HUES6 (cell line): ENCODE measurements at regions not wholly inside any gene's neighbourhood (a gene's known extent, or its start where the extent isn't known, plus 50 kb on each side); places are given as distances from the start of the nearest gene placed in this dataset.
"Not testable (repeated sequence)": the region's sequence is repeated elsewhere in the genome, so short reads cannot be mapped to it uniquely, and the experiment has no call there.

Source experiments
- H3K27ac ChIP-seq: 2 replicates; pipeline ENCODE4 v1.7.0; 2013; ENCODE audit warnings: low read depth, mild to moderate bottlenecking, low read length, inconsistent platforms
- H3K27me3 ChIP-seq: 2 replicates; pipeline ENCODE4 v1.6.1; 2013; ENCODE audit warnings: low read length; ENCODE audit not compliant: control insufficient read depth, insufficient read depth
- H3K36me3 ChIP-seq: 2 replicates; pipeline ENCODE4 v1.6.1; 2013; ENCODE audit warnings: low read length; ENCODE audit not compliant: control insufficient read depth, insufficient read depth
- H3K4me1 ChIP-seq: 2 replicates; pipeline ENCODE4 v1.6.1; 2013; ENCODE audit warnings: low read length; ENCODE audit not compliant: control insufficient read depth, insufficient read depth
- H3K4me3 ChIP-seq: 2 replicates; pipeline ENCODE4 v1.5.1; 2013; ENCODE audit warnings: low read depth, low read length
- H3K9ac ChIP-seq: one replicate; pipeline ENCODE4 v1.6.1; 2013; ENCODE audit warnings: mild to moderate bottlenecking, low read length
- H3K9me3 ChIP-seq: 2 replicates; pipeline ENCODE4 v1.6.1; 2013; ENCODE audit warnings: low read depth, low read length; ENCODE audit not compliant: control insufficient read depth, insufficient read depth

GRCh38 chr3:130151555-130151954, 69.9 kb downstream of the ALG1L2 start:
- not testable (repeated sequence) for H3K27me3 ChIP-seq, H3K4me3 ChIP-seq, H3K9ac ChIP-seq, H3K36me3 ChIP-seq, H3K4me1 ChIP-seq, H3K27ac ChIP-seq
- peaks cover 22% of the 10 kb centered on the region for H3K9me3 ChIP-seq

GRCh38 chr3:130153247-130153646, 71.6 kb downstream of the ALG1L2 start:
- not testable (repeated sequence) for H3K27me3 ChIP-seq, H3K4me1 ChIP-seq, H3K4me3 ChIP-seq, H3K36me3 ChIP-seq
- Histone ChIP-seq H3K9me3 (peaks cover 22% of the 10 kb centered on the region), H3K9ac (peak overlapping the region; percentile 70), H3K27ac (peak overlapping the region; percentile 48; the same call in 1 of the 2 replicates)

- not testable (repeated sequence) for H3K4me3 ChIP-seq, H3K9ac ChIP-seq, H3K36me3 ChIP-seq, H3K27me3 ChIP-seq, H3K4me1 ChIP-seq, H3K27ac ChIP-seq
- peaks cover 11% of the 10 kb centered on the region; the same call in 1 of the 2 replicates for H3K9me3 ChIP-seq
Observed at GRCh38 chr3:130155464-130155863, 73.8 kb downstream of the ALG1L2 start.

GRCh38 chr3:130166856-130167255, 85.2 kb downstream of the ALG1L2 start:
- H3K27me3 ChIP-seq, H3K36me3 ChIP-seq, H3K9ac ChIP-seq, H3K27ac ChIP-seq, H3K9me3 ChIP-seq, H3K4me3 ChIP-seq: not testable (repeated sequence)
- peaks cover 11% of the 10 kb centered on the region for H3K4me1 ChIP-seq

- not testable (repeated sequence) for H3K4me1 ChIP-seq, H3K9ac ChIP-seq, H3K4me3 ChIP-seq, H3K27ac ChIP-seq, H3K27me3 ChIP-seq, H3K36me3 ChIP-seq, H3K9me3 ChIP-seq
Observed at GRCh38 chr3:130175195-130175594, 93.6 kb downstream of the ALG1L2 start.

GRCh38 chr3:130176476-130177256, 95.0 kb downstream of the ALG1L2 start:
- not testable (repeated sequence) for H3K4me1 ChIP-seq, H3K27ac ChIP-seq, H3K36me3 ChIP-seq, H3K9me3 ChIP-seq, H3K27me3 ChIP-seq, H3K4me3 ChIP-seq
- H3K9ac ChIP-seq = peak overlapping the region; percentile 27

- not testable (repeated sequence) for H3K27ac ChIP-seq, H3K4me3 ChIP-seq, H3K9ac ChIP-seq, H3K9me3 ChIP-seq, H3K4me1 ChIP-seq, H3K27me3 ChIP-seq, H3K36me3 ChIP-seq
Observed at GRCh38 chr3:130178835-130179234, 97.2 kb downstream of the ALG1L2 start.

GRCh38 chr3:130179353-130179970, 97.8 kb downstream of the ALG1L2 start:
- peak overlapping the region; percentile 25 for H3K9ac ChIP-seq
- H3K4me1 ChIP-seq, H3K27me3 ChIP-seq, H3K9me3 ChIP-seq, H3K36me3 ChIP-seq, H3K27ac ChIP-seq, H3K4me3 ChIP-seq: not testable (repeated sequence)

- not testable (repeated sequence) for H3K9me3 ChIP-seq, H3K9ac ChIP-seq, H3K4me3 ChIP-seq, H3K27me3 ChIP-seq, H3K36me3 ChIP-seq, H3K27ac ChIP-seq, H3K4me1 ChIP-seq
Observed at GRCh38 chr3:130182475-130182874, 100.8 kb downstream of the ALG1L2 start.

- not testable (repeated sequence) for H3K9me3 ChIP-seq, H3K27me3 ChIP-seq, H3K4me1 ChIP-seq, H3K4me3 ChIP-seq, H3K36me3 ChIP-seq, H3K27ac ChIP-seq
- peak overlapping the region; percentile 34 for H3K9ac ChIP-seq
Observed at GRCh38 chr3:130183689-130184088, 102.1 kb downstream of the ALG1L2 start.

GRCh38 chr3:130184152-130185024, 102.8 kb downstream of the ALG1L2 start:
- not testable (repeated sequence) for H3K27ac ChIP-seq, H3K9me3 ChIP-seq, H3K36me3 ChIP-seq, H3K4me1 ChIP-seq, H3K27me3 ChIP-seq, H3K4me3 ChIP-seq
- peak overlapping the region; percentile 34 for H3K9ac ChIP-seq
